ENCODE measurements at regions not wholly inside any gene's neighbourhood (a gene's known extent, or its start where the extent isn't known, plus 50 kb on each side); places are given as distances from the start of the nearest gene placed in this dataset.

DNA sequence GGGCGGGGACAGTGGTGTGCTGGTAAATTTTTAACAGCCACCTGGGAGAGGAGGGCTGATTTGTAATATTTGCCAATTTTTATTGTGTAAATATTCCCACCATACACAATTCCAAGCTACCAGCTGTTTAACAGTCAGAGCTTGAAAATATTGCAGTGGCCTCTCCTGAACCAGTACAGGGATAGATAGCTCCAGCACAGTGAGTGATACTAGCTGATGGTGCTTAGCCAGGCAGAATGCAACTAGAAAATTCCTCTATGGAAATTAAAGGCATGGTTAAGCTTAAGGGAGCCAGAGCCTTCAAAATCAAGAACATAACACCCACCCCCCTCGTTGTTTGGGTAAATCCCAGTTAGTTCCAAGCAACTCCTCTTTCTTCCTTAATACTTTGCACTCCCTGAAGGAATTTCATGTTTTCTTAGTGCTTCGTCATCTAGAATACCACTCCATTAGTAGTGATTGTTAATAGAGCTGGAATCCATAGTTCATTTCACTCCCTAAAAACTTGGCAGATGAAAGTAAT, 96.6 kb downstream of the CYB561 start:
- TF ChIP-seq, protein P1, sequence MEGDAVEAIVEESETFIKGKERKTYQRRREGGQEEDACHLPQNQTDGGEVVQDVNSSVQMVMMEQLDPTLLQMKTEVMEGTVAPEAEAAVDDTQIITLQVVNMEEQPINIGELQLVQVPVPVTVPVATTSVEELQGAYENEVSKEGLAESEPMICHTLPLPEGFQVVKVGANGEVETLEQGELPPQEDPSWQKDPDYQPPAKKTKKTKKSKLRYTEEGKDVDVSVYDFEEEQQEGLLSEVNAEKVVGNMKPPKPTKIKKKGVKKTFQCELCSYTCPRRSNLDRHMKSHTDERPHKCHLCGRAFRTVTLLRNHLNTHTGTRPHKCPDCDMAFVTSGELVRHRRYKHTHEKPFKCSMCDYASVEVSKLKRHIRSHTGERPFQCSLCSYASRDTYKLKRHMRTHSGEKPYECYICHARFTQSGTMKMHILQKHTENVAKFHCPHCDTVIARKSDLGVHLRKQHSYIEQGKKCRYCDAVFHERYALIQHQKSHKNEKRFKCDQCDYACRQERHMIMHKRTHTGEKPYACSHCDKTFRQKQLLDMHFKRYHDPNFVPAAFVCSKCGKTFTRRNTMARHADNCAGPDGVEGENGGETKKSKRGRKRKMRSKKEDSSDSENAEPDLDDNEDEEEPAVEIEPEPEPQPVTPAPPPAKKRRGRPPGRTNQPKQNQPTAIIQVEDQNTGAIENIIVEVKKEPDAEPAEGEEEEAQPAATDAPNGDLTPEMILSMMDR (conservative IDR thresholded peaks at IDR 0.05; ENCODE audit: low read depth in 2 of 2), result no peak
- TF ChIP-seq EZH2 (IDR thresholded peaks at IDR 0.05; ENCODE audit: low read depth, unreplicated experiment) (no peak), JUNB (IDR thresholded peaks at IDR 0.05; ENCODE audit: unreplicated experiment) (no peak), EZH2phosphoT487 (IDR thresholded peaks at IDR 0.05; ENCODE audit: unreplicated experiment) (no peak)
